GM21619 (cell line): ENCODE measurements at regions not wholly inside any gene's neighbourhood (a gene's known extent, or its start where the extent isn't known, plus 50 kb on each side); places are given as distances from the start of the nearest gene placed in this dataset.

Source experiments
- ATAC-seq: cut with Tn5 transposase; IDR thresholded peaks from one replicate; pipeline ENCODE4 v1.9.1; 2021; ENCODE audit not compliant: unreplicated experiment

DNA sequence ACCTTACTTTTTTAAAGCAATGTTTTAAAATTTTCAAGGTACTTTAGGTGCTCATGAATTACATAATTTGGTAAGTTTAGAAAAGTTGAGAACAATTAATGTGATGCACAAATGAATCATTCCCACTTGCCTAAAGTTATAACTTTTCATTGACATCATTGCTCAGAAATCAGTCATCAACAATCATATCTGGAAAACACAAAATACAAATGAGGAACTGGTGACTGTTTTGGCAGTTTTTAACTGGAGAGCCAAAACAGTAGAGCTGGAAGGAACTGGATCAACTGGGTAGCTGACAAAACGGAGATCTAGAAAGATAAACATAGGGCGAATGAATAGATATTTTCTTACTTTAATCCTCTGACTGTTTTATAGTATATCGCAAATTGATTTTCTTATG is 767.1 kb downstream of the IGSF11 start:
- no peak for ATAC-seq

GRCh38 chr3:118269537-118270125 is 765.0 kb downstream of the IGSF11 start:
- no peak for ATAC-seq

GRCh38 chr3:118272991-118273390 is 761.7 kb downstream of the IGSF11 start:
- ATAC-seq = no peak

DNA sequence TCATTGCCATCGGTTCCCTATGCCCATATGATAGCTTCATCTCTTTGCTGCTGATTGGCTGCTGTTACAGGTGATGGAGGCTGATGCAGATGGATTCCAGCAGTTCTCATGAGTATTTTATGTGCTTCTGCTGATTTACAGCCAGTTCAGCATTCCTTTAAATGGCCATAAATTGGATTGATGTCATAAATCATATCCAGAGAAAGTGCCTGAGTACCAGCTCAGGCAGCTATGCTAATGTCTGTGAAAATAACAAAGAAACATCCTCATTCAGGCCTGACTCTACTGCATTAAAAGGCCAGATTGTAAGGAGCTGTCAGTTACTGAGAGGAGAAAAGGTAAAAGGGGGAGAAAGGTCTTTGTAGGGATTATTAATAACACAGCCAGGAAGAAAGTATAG is 756.8 kb downstream of the IGSF11 start:
- no peak for ATAC-seq

DNA sequence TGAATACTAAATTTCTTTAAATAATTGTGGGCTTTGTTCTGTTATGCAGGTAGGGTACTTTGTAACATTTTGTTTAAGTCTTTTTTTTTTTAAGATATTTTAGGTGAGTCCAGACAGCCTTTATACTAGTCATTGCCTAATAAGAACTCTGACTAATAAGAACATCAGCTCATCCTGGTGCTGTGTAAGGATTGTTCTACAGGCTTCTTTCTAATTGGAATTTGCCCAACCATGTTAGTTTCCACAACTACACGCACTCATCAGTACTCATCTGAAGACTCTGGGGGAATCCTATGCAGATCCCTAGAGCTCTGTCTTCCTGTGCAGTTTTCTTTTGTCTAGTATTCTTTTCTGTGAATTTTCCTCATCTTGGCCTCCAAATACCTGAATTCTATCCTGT is 741.8 kb downstream of the IGSF11 start:
- no peak for ATAC-seq

GRCh38 chr3:118298133-118298532 is 736.5 kb downstream of the IGSF11 start:
- ATAC-seq = no peak

DNA sequence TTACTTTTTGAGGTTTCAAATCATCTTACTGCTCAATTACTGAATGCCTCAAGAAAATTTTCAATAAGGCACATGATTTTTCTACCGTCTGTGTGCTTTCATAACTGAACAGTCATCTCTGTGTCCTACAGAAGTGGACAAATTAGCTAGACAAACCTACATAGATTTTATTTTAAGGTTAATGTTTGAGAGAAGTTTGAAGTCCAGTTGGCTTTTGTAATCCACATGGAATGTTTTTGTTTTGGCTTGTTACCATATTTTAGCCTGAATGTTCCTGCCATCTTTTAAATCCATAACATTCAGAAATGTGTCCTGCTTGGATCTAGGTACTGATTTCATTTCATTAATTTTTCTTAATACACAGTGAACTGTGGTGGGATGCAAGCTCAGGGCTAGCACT is 730.1 kb downstream of the IGSF11 start:
- no peak for ATAC-seq

DNA sequence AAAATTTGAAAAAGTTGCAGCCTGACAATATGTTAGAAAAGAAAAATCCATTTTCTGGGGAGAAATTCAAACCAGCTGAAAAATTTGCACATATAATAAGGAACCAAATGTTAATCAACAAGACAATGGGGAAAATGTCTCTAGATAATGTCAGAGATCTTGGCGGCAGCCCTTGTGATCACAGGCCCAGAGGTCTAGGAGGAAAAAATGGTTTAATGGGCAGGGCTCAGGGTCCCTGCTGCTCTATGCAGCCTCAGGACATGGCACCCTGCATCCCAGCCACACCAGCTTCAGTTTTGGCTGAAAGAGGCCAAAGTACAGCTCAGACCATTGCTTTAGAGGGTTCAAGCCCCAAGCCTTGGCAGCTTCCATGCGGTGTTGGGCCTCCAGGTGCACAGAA is 701.9 kb downstream of the IGSF11 start:
- no peak for ATAC-seq

GRCh38 chr3:118337649-118338048 is 697.0 kb downstream of the IGSF11 start:
- ATAC-seq = no peak

DNA sequence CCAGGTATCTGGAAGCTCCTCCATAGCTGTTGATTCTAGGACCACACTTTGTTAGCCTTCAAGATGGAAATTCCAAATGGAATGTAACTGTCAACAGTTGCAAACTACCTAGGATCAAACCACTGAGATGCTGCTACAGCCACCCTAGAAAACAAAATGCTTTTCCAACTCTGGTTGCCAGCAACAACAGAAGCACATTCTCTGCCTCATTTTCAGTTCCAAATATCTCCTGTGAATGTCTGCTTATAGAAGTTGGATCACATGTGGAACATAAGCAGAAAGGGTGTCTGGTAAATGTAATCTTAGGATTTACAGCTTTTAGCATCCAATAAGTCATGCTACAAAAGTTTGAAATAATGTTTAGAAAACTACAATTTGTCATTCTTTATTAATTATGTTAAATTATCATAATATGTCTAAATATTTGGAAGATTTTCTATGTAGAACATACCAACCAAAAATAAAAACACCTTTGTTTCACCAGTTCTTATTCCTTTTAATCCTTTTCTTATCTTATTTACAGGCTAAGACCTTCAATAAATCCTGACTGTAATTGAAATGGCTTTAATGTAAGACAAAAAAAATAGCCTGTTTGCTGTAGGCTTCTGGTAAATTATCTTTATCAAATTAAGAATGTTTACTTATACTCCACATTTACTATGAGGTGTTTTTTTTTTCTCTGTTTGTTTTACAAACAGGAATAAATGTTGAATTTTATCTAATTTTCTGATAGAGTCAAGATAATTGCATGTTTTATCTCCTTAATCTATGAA is 687.1 kb downstream of the IGSF11 start:
- ATAC-seq = no peak

GRCh38 chr3:118348169-118348557 is 686.5 kb downstream of the IGSF11 start:
- ATAC-seq = no peak

- ATAC-seq = no peak
Measured at GRCh38 chr3:118354556-118354955, 680.1 kb downstream of the IGSF11 start.

- ATAC-seq = no peak
Measured at GRCh38 chr3:118369892-118370491, 664.7 kb downstream of the IGSF11 start.

DNA sequence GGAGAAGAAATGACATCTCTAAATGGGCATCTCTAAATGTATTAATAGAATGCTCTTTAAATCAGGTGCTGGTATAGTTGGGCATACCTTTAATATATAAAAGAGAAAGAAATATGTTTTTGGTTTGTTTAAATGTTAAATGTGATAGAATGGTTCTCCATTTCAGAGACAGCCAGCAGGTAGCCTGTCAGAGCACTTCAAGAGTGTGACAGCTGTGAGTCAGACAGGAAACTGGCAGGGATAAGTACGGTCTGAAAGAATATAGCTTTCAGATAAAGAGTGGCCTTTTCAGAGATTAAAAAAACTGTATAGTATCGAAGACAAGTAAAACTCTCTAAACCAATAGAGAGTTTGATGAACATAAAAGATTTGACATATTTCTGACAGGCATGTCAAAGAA is 654.1 kb downstream of the IGSF11 start:
- no peak for ATAC-seq

GRCh38 chr3:118396491-118396890 is 638.2 kb downstream of the IGSF11 start:
- ATAC-seq = no peak

- no peak for ATAC-seq
Measured at GRCh38 chr3:118400086-118400485, 634.6 kb downstream of the IGSF11 start.

DNA sequence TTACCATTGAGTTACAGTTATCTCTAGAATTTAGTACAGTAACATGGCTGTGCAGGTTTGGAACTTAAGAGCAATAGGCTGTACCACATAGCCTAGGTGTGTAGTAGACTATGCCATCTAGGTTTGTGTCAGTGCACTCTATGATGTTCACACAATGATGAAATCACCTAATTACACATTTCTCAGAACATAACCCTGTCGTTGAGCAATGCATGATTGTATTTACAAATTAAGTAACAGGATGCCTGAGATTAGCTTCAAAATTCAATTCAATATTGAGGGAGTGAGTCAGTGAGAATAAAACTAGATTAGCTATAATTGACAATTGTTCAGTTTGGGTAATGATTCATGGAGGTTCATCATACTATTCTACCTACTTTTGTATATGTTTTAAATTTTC is 633.8 kb downstream of the IGSF11 start:
- ATAC-seq = no peak

DNA sequence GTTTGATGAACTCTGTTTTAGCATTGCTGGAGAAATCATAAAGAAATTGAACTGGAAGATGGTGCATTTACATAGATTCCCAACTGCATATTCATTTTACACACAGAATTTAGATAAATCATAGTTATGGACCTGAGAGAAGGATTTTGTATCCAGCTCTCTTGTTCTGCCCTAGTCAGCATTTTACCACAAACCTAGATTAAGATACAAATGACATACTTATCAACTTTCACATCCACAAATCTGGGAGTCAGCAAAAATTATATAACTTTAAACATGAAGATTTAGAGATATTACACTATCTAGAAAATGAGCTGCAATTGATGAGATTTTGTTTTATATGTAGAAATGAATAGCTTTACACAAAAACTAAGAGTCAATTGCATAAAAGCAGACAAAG is 632.8 kb downstream of the IGSF11 start:
- no peak for ATAC-seq

GRCh38 chr3:118402971-118403370 is 631.7 kb downstream of the IGSF11 start:
- no peak for ATAC-seq

GRCh38 chr3:118406562-118406961 is 628.1 kb downstream of the IGSF11 start:
- ATAC-seq = no peak

- no peak for ATAC-seq
Measured at GRCh38 chr3:118408431-118408830, 626.2 kb downstream of the IGSF11 start.

DNA sequence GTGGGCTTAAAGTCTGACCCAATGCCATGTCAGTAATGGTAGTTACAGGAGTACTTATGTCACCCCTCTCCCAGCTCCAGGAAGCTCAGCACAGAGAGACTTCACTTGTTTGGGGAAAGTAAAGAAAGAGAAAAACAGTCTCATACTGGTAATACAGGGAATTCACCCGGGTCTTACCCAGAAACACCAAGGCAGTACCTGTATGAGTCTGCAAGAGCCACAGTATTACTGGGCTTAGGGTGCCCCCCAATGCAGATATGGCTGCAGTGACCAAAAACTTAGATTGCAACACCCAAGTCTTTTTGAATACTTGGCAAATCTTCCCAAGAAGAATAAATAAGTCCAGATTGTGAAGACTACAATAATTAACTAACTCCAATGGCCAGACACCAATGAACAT is 622.1 kb downstream of the IGSF11 start:
- peak; percentile 81 for ATAC-seq
